Motor neuron (in vitro differentiated cells): ENCODE measurements at regions not wholly inside any gene's neighbourhood (a gene's known extent, or its start where the extent isn't known, plus 50 kb on each side); places are given as distances from the start of the nearest gene placed in this dataset.

Experiments
- ATAC-seq, 8 experiments: fragments of 200-7000 bp; cut with Tn5 transposase; replicated peaks in 6 of 8; 2 replicates each; pipeline ENCODE4 v1.8.0; 2021; ENCODE audit warnings: mild to moderate bottlenecking in 8 of 8, moderate library complexity in 8 of 8
- H3K27ac ChIP-seq, 2 donors: fragments of 250-450 bp; sonication (Bioruptor Pico); 2 replicates each; pipeline ENCODE4 v1.9.0; 2021; ENCODE audit warnings: antibody characterized with exemption in 2 of 2, mild to moderate bottlenecking in 2 of 2, moderate library complexity in 1 of 2
- H3K4me1 ChIP-seq, 2 donors: fragments of 250-450 bp; sonication (Bioruptor Pico); replicated peaks in 1 of 2; 2 replicates each; pipeline ENCODE4 v1.6.1; 2021; ENCODE audit warnings: antibody characterized with exemption in 2 of 2, mild to moderate bottlenecking in 2 of 2, moderate library complexity in 1 of 2
- H3K4me3 ChIP-seq, 5 donors: fragments of 250-450 bp; sonication (Bioruptor Pico); 2 replicates each; pipeline ENCODE4 v1.9.0; 2021; ENCODE audit warnings: antibody characterized with exemption in 5 of 5, mild to moderate bottlenecking in 5 of 5, moderate library complexity in 4 of 5
- WGBS, 10 experiments: fragments of 450-650 bp; shearing (Covaris generic); methylation state at CpG; one replicate each; pipeline ENCODE4 v1.0.0; 2022; 5-methylcytosine and 5-hydroxymethylcytosine counted together
- in situ Hi-C, 9 experiments: fragments of 400-800 bp; cut with MboI; loops; one replicate each; pipeline ENCODE4 v1.15.0; 2021; ENCODE audit warnings: low sequenced_read_pairs in 9 of 9, low pct_unique_long_range_greater_than_20kb in 2 of 9; ENCODE audit not compliant: unreplicated experiment in 9 of 9

GRCh38 chr1:2916153-2916552 lies 105.1 kb upstream of the ACTRT2 start:
- 0 to 100% (median 47%) methylated on average over 1 to 3 of the region's 3 CpGs; no CpG with 5 or more reads in 7 of the 10 experiments for WGBS, 10 experiments
- ATAC-seq: no peak
- H3K4me1 ChIP-seq: no peaks in the 10 kb centered on the region
- no peak overlapping the region for H3K4me3 ChIP-seq
- no peak overlapping the region for H3K27ac ChIP-seq
- in situ Hi-C loops: loop anchor here in 1 of 9 experiments (25.0 kb wide), 1 partner anchor 96 kb away; the partner anchor contains the start of gene ACTRT2

- H3K27ac ChIP-seq: no peak overlapping the region
- no peak for ATAC-seq
- H3K4me1 ChIP-seq: no peaks in the 10 kb centered on the region
- no peak overlapping the region for H3K4me3 ChIP-seq
- WGBS, 10 experiments: 0 to 80% (median 67%) methylated on average over 1 to 12 of the region's 19 CpGs; no CpG with 5 or more reads in 3 of the 10 experiments
- in situ Hi-C loops: loop anchor here in 1 of 9 experiments (25.0 kb wide), 1 partner anchor 96 kb away; the partner anchor contains the start of gene ACTRT2
Observed at GRCh38 chr1:2916706-2917105, 104.6 kb upstream of the ACTRT2 start.

- Histone ChIP-seq H3K27ac (no peak overlapping the region), H3K4me3 (no peak overlapping the region), H3K4me1 (no peaks in the 10 kb centered on the region)
- 41 to 81% (median 56%) methylated on average over 5 to 17 of the region's 17 CpGs; no CpG with 5 or more reads in 3 of the 10 experiments for WGBS, 10 experiments
- in situ Hi-C loops: loop anchor here in 1 of 9 experiments (25.0 kb wide), 1 partner anchor 95 kb away; the partner anchor contains the start of gene ACTRT2
- ATAC-seq: no peak
Observed at GRCh38 chr1:2917284-2917683, 104.0 kb upstream of the ACTRT2 start.

- Histone ChIP-seq H3K27ac (no peak overlapping the region), H3K4me1 (no peaks in the 10 kb centered on the region), H3K4me3 (no peak overlapping the region)
- in situ Hi-C loops: loop anchor here in 1 of 9 experiments (25.0 kb wide), 1 partner anchor 94 kb away; the partner anchor contains the start of gene ACTRT2
- ATAC-seq: no peak
- WGBS, 10 experiments: 60 to 80% (median 70%) methylated on average over 1 to 11 of the region's 16 CpGs; no CpG with 5 or more reads in 4 of the 10 experiments
Observed at GRCh38 chr1:2918441-2918840, 102.8 kb upstream of the ACTRT2 start.

GRCh38 chr1:2919841-2920240 lies 101.4 kb upstream of the ACTRT2 start:
- H3K4me3 ChIP-seq: no peak overlapping the region
- in situ Hi-C loops: loop anchor here in 1 of 9 experiments (25.0 kb wide), 1 partner anchor 92 kb away; the partner anchor contains the start of gene ACTRT2
- H3K4me1 ChIP-seq: no peaks in the 10 kb centered on the region
- ATAC-seq: no peak
- 71 to 87% (median 80%) methylated on average over 4 to 17 of the region's 17 CpGs; no CpG with 5 or more reads in 6 of the 10 experiments for WGBS, 10 experiments
- no peak overlapping the region for H3K27ac ChIP-seq

- Histone ChIP-seq H3K4me1 (no peaks in the 10 kb centered on the region), H3K27ac (no peak overlapping the region), H3K4me3 (no peak overlapping the region)
- in situ Hi-C loops: loop anchor here in 1 of 9 experiments (25.0 kb wide), 1 partner anchor 92 kb away; the partner anchor contains the start of gene ACTRT2
- no peak for ATAC-seq
- 0 to 53% methylated on average over 1 to 7 of the region's 14 CpGs; no CpG with 5 or more reads in 8 of the 10 experiments for WGBS, 10 experiments
Observed at GRCh38 chr1:2920421-2921015, 100.7 kb upstream of the ACTRT2 start.

GRCh38 chr1:2921970-2922686 lies 99.1 kb upstream of the ACTRT2 start:
- in situ Hi-C loops: loop anchor here in 1 of 9 experiments (25.0 kb wide), 1 partner anchor 90 kb away; the partner anchor contains the start of gene ACTRT2
- Histone ChIP-seq H3K27ac (no peak overlapping the region), H3K4me3 (no peak overlapping the region), H3K4me1 (no peaks in the 10 kb centered on the region)
- WGBS, 10 experiments: 34 to 100% (median 67%) methylated on average over 1 to 17 of the region's 27 CpGs; no CpG with 5 or more reads in 3 of the 10 experiments
- ATAC-seq: peak in 1 of 8 experiments; percentile 20

- 0 to 80% (median 27%) methylated on average over 1 to 8 of the region's 21 CpGs; no CpG with 5 or more reads in 5 of the 10 experiments for WGBS, 10 experiments
- no peak overlapping the region for H3K27ac ChIP-seq
- no peaks in the 10 kb centered on the region for H3K4me1 ChIP-seq
- no peak for ATAC-seq
- H3K4me3 ChIP-seq: no peak overlapping the region
- in situ Hi-C loops: loop anchor here in 1 of 9 experiments (25.0 kb wide), 1 partner anchor 89 kb away; the partner anchor contains the start of gene ACTRT2
Observed at GRCh38 chr1:2923351-2923750, 97.9 kb upstream of the ACTRT2 start.

- Histone ChIP-seq H3K4me1 (no peaks in the 10 kb centered on the region), H3K27ac (no peak overlapping the region), H3K4me3 (no peak overlapping the region)
- in situ Hi-C loops: no loop called here
- WGBS, 10 experiments: 47 to 93% (median 61%) methylated on average over 2 to 9 of the region's 13 CpGs; no CpG with 5 or more reads in 4 of the 10 experiments
- no peak for ATAC-seq
Observed at GRCh38 chr1:2925291-2925690, 96.0 kb upstream of the ACTRT2 start.

- Histone ChIP-seq H3K27ac (no peak overlapping the region), H3K4me1 (no peaks in the 10 kb centered on the region), H3K4me3 (no peak overlapping the region)
- peak in 2 of 8 experiments; percentile 34 to 50 for ATAC-seq
- in situ Hi-C loops: no loop called here
- WGBS, 10 experiments: 18 to 80% (median 56%) methylated on average over 1 to 9 of the region's 10 CpGs; no CpG with 5 or more reads in 3 of the 10 experiments
Observed at GRCh38 chr1:2925918-2926317, 95.3 kb upstream of the ACTRT2 start.

- no peak overlapping the region for H3K27ac ChIP-seq
- WGBS, 10 experiments: 33% methylated on average over 1 of the region's 5 CpGs; no CpG with 5 or more reads in 9 of the 10 experiments
- no peaks in the 10 kb centered on the region for H3K4me1 ChIP-seq
- in situ Hi-C loops: no loop called here
- H3K4me3 ChIP-seq: no peak overlapping the region
- peak in 4 of 8 experiments; percentile 15 to 41 (median 24) for ATAC-seq
Observed at GRCh38 chr1:2926447-2927055, 94.7 kb upstream of the ACTRT2 start.

GRCh38 chr1:2927393-2928360 lies 93.6 kb upstream of the ACTRT2 start:
- no peak overlapping the region for H3K27ac ChIP-seq
- H3K4me1 ChIP-seq: no peaks in the 10 kb centered on the region
- no peak for ATAC-seq
- no peak overlapping the region for H3K4me3 ChIP-seq
- in situ Hi-C loops: no loop called here
- WGBS, 10 experiments: 2 to 76% (median 43%) methylated on average over 2 to 34 of the region's 40 CpGs; no CpG with 5 or more reads in 1 of the 10 experiments
